Stomach smooth muscle (tissue), 2 donors: ENCODE measurements at regions not wholly inside any gene's neighbourhood (a gene's known extent, or its start where the extent isn't known, plus 50 kb on each side); places are given as distances from the start of the nearest gene placed in this dataset.

Experiments used
- H3K27ac ChIP-seq: one replicate; pipeline ENCODE4 v1.7.0; 2013; ENCODE audit warnings: mild to moderate bottlenecking, low read length, inconsistent platforms
- H3K27me3 ChIP-seq, 2 donors: one replicate each; pipeline ENCODE4 v1.7.0; 2013; ENCODE audit warnings: low read length in 2 of 2; ENCODE audit not compliant: insufficient read depth in 2 of 2, control insufficient read depth in 1 of 2
- H3K36me3 ChIP-seq, 2 donors: one replicate each; pipeline ENCODE4 v1.7.0; 2013; ENCODE audit warnings: low read length in 2 of 2; ENCODE audit not compliant: control insufficient read depth in 2 of 2, insufficient read depth in 2 of 2
- H3K4me1 ChIP-seq: one replicate; pipeline ENCODE4 v1.7.0; 2013; ENCODE audit warnings: low read length; ENCODE audit not compliant: control insufficient read depth, insufficient read depth
- H3K4me3 ChIP-seq, 2 donors: one replicate each; pipeline ENCODE4 v1.7.0; 2013; ENCODE audit warnings: low read length in 2 of 2
- H3K9ac ChIP-seq, 2 donors: one replicate each; pipeline ENCODE4 v1.7.0; 2013; ENCODE audit warnings: low read length in 2 of 2, mild to moderate bottlenecking in 1 of 2
- H3K9me3 ChIP-seq, 2 donors: one replicate each; pipeline ENCODE4 v1.7.0; 2013; ENCODE audit warnings: low read length in 2 of 2; ENCODE audit not compliant: control insufficient read depth in 2 of 2
- donor health status: healthy.
- donor health status: Pancreatic carcinoma.

DNA sequence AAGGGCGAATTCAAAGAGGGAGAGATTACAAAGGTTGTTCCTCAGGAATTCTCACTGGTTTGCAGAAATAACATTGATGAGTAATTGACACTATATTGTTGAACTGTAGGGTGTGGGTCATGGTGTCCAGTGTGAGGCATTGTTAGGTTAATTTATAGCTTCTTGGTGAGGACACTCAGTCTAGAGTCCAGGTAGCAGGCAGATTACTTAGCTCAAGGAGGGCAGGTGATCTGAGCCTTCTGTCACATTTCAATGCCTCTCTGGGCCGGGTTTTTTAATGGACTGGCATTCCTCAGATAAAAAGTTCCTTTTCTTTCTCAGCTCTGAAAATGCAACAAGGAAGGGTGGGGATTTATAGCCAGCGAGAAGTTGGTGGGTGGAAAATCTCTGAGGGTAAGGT is 194.2 kb upstream of the PROK2 start:
- Histone ChIP-seq H3K9me3 (peaks cover 0 to 9% of the 10 kb centered on the region in 2 donors), H3K27ac (no peak overlapping the region), H3K36me3 (no peaks in the 10 kb centered on the region), H3K4me1 (no peaks in the 10 kb centered on the region), H3K4me3 (no peak overlapping the region), H3K27me3 (peaks cover 0 to under 1% of the 10 kb centered on the region in 2 donors), H3K9ac (no peak overlapping the region)

DNA sequence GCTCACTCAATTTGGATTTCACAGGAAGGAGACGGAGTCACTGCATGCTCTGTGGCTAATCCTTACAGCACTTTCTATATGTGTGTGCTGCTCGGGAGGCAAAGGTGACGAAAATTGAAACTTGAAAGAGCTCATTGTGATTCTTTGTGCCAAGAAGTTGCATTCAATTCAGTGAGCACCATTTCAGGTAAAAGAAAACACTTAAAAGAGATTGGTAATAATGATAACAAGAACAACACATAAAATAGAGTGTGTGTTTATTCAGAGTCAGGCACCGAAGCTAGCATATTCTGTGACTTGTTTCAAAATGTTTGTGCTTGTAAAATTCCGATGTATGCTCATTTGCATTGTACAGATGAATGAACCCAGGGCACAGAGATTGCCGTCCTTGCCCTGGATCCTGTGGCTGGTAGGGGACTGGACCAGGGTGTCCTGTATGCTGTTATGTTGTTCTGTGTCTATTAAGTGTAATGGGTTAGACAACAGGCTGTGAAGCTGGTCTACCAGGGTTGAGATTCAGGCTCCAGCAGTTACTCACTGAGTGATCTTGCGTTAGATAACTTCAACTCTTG is 193.3 kb upstream of the PROK2 start:
- Histone ChIP-seq H3K4me3 (no peak overlapping the region), H3K27me3 (peaks cover 0 to 4% of the 10 kb centered on the region in 2 donors), H3K36me3 (no peaks in the 10 kb centered on the region)

DNA sequence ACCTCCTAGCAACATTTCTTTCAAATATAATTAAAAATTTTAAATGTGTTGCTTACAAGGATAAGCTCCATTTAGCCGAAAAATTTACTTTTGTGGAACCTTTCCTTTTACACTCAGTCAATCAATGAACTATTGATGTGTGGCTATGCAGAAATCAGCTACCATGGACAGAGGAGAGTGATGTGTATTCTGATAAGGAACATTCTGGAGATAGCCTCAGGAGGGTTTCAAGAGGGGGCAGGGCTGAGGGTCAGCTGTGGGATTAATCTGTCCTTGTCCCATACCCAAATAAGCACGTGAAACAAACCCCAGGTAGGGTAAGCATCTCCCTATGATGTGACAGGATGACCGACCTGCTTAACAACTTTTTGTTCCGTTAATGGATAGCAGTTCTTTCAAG is 192.6 kb upstream of the PROK2 start:
- Histone ChIP-seq H3K4me1 (no peaks in the 10 kb centered on the region), H3K27me3 (peaks cover 0 to 4% of the 10 kb centered on the region in 2 donors), H3K27ac (no peak overlapping the region), H3K9me3 (peaks cover 0 to 9% of the 10 kb centered on the region in 2 donors), H3K4me3 (no peak overlapping the region), H3K9ac (no peak overlapping the region), H3K36me3 (no peaks in the 10 kb centered on the region)

More for the DNA sequence above, 193.3 kb upstream of the PROK2 start:
- no peak overlapping the region for H3K27ac ChIP-seq
- H3K4me1 ChIP-seq = no peaks in the 10 kb centered on the region
- H3K9me3 ChIP-seq = peaks cover 0 to 9% of the 10 kb centered on the region in 2 donors
- no peak overlapping the region for H3K9ac ChIP-seq

DNA sequence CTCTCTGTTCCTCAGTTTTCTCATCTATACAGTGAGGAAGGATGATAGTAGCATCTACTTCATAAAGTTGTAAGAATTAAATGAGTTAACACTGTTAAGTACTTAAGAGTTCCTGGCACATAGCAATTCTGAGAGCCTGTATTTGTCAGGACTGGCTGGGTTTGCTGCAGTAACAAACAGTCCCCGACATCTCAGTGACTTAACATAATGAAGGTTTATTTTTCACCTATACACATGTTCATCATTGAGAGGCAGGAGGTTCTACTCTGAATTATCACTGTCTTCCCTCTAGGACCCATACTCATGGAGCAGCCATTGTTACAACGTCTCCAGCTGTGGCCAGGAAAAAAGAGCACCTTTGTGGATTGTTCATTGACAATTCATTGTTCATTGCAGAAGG is 190.6 kb upstream of the PROK2 start:
- peaks cover 0 to 9% of the 10 kb centered on the region in 2 donors for H3K9me3 ChIP-seq
- H3K36me3 ChIP-seq = no peaks in the 10 kb centered on the region
- H3K4me3 ChIP-seq = no peak overlapping the region
- no peak overlapping the region for H3K27ac ChIP-seq
- no peak overlapping the region for H3K9ac ChIP-seq
- H3K4me1 ChIP-seq = no peaks in the 10 kb centered on the region
- H3K27me3 ChIP-seq = peaks cover 0 to 4% of the 10 kb centered on the region in 2 donors

DNA sequence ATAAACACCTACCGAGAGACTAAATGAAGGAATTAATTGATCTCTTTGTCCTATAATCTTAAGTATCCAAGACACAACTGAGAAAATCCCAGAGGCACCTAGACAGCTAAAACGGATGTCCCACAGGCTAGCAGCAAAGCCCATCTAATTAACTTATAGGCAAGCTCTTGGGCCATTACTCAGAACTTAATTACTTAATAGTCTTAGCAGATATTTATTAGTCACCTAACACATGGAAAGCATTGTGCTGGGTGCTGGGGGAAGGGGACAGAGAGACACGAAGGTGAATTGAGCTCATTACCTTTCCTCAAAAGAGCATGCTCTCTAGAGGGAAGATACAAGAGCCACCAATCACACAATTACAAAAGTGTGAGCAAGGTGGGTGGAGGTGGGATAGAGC is 189.8 kb upstream of the PROK2 start:
- Histone ChIP-seq H3K9me3 (peaks cover 0 to 9% of the 10 kb centered on the region in 2 donors), H3K4me1 (no peaks in the 10 kb centered on the region), H3K27me3 (peaks cover 0 to 4% of the 10 kb centered on the region in 2 donors), H3K36me3 (no peaks in the 10 kb centered on the region), H3K9ac (no peak overlapping the region), H3K4me3 (no peak overlapping the region), H3K27ac (no peak overlapping the region)

DNA sequence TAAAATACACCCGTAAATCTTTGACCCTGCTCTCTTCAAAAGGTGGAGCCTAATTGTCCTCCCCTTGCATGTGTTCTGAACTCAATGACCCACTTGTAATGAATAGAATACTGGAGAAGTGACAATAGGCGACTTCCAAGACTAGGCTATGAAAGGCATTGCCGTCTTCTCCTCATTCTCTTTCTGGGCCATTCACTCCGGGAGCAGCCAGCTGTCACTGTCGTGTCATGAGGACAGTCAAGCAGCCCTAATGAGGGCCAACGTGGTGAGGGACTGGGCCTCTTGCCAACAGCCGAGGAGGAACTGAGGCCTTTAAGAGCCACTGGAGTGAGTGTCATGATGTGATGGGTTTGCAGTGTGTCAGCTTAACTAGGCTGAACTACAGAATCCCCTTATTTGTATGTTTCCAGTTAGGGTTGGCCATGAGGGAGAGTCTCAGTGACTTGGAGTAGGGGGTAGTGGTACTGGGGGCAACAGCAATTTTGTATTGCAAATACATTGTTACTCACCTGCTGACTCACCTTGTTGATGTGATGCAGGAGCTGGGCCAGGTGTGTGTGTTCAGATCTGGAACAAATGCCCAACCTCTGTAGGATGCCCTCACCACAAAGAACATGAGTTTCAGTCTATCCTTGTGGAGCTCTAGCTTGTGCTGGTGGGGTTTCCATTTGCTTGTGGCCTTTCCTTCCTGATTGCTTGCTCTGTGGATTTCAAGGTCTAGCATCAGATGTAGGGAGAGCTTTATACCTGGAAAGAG is 188.5 kb upstream of the PROK2 start:
- H3K9ac ChIP-seq = no peak overlapping the region
- no peak overlapping the region for H3K27ac ChIP-seq
- no peaks in the 10 kb centered on the region for H3K36me3 ChIP-seq
- H3K4me1 ChIP-seq = no peaks in the 10 kb centered on the region
- H3K27me3 ChIP-seq = peaks cover 0 to 7% of the 10 kb centered on the region in 2 donors
- no peak overlapping the region for H3K4me3 ChIP-seq
- peaks cover 0 to 9% of the 10 kb centered on the region in 2 donors for H3K9me3 ChIP-seq

DNA sequence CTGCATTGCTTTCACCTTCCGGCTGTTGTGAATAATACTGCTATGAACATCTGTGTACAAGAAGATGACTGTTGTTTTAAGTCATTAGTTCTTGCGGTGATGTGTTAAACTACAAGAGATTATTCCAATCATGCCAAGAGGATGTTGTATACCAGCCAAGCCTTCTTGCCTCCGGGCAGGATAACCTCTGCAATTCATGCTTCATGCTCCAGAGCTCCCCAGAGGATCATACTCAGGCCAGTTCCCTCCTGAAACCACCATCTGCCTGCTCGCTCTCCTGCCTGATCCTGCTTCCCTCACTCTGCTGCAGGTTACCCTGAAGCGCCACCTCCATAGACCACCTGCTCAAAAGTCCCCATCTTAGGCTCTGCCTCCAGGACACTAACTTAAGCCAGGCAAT is 187.1 kb upstream of the PROK2 start:
- Histone ChIP-seq H3K9me3 (peaks cover 0 to 9% of the 10 kb centered on the region in 2 donors), H3K36me3 (no peaks in the 10 kb centered on the region), H3K4me3 (no peak overlapping the region), H3K27ac (no peak overlapping the region), H3K9ac (no peak overlapping the region), H3K27me3 (peaks cover 0 to 8% of the 10 kb centered on the region in 2 donors), H3K4me1 (no peaks in the 10 kb centered on the region)

DNA sequence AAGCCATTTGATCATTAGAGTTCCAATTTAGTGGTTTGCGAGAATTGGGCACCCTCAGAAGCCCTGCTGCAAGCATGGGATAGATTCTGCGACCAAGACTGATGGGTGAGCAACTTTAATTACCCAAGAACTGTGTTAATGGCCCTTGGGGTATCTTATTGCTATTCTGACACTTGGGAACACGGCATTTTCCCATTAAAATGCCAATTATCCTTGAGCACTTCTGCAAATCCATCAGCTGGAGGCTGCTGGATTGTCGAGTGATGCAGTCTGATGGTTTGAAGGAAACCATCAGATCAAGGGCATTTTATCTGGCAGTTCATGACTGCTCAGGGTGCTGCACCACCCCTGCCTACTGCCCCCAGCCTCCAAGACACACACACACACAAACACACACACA is 183.6 kb upstream of the PROK2 start:
- peaks cover 0 to 3% of the 10 kb centered on the region in 2 donors for H3K27me3 ChIP-seq
- no peak overlapping the region for H3K4me3 ChIP-seq
- H3K27ac ChIP-seq = no peak overlapping the region
- no peaks in the 10 kb centered on the region for H3K36me3 ChIP-seq
- H3K9ac ChIP-seq = no peak overlapping the region
- no peaks in the 10 kb centered on the region for H3K4me1 ChIP-seq
- no peaks in the 10 kb centered on the region for H3K9me3 ChIP-seq

DNA sequence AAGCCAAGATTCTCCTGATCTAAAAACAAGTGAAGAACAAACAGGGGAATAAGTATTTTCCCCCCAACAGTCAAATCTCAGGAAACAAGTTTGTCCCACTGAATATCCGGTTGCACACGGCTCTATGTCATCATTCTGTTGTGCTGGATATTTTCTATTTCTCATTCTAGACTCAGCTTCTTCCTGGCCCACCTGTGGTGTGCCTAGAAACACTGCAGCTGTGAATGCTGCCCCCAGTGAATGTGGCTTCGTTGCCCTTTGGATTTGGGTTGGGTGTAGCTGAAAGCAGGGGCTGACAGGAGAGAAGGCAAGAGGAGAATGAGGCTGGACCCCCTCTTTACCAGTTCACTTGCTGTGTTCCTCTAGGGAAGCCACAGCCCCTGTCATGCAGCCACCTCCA is 181.2 kb upstream of the PROK2 start:
- Histone ChIP-seq H3K27me3 (peaks cover 0 to 7% of the 10 kb centered on the region in 2 donors), H3K36me3 (no peaks in the 10 kb centered on the region), H3K9me3 (no peaks in the 10 kb centered on the region), H3K27ac (no peak overlapping the region), H3K4me1 (no peaks in the 10 kb centered on the region), H3K9ac (no peak overlapping the region), H3K4me3 (no peak overlapping the region)

DNA sequence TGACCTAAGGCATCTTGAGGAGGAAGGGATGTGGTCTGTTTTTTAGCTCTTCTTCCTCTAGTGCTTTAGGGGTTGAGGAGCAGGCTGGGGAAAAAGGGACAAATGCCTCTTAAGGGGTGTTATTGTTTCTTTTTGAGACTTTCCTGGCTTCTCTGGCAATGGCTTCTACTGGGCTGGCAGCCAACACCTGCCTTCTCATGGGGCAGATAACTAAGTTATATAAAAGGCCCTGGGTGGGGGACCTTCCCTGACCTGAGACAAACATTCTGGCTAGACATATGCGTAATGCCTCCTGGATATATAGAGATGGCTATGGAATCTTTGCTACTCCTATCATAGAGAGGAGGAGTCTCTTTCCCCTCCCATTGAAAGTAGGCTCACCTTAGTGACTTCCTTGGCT is 179.2 kb upstream of the PROK2 start:
- no peak overlapping the region for H3K4me3 ChIP-seq
- no peak overlapping the region for H3K9ac ChIP-seq
- no peaks in the 10 kb centered on the region for H3K36me3 ChIP-seq

More for the DNA sequence above, 179.2 kb upstream of the PROK2 start:
- H3K27ac ChIP-seq = no peak overlapping the region
- no peaks in the 10 kb centered on the region for H3K4me1 ChIP-seq
- peaks cover 0 to 7% of the 10 kb centered on the region in 2 donors for H3K27me3 ChIP-seq
- H3K9me3 ChIP-seq = no peaks in the 10 kb centered on the region
